Thyroid gland (tissue), 4 donors: ENCODE measurements at regions not wholly inside any gene's neighbourhood (a gene's known extent, or its start where the extent isn't known, plus 50 kb on each side); places are given as distances from the start of the nearest gene placed in this dataset.

Source experiments
- DNase-seq, 2 donors: peaks; one replicate each; pipeline ENCODE4 v3.0.0-alpha.2; 2019
- H3K27ac ChIP-seq, 3 donors: fragments of 200-600 bp; sonication (generic); 1 replicate in 2 of 3; 2 replicates in 1 of 3; pipeline ENCODE4 v1.5.1; 2016 to 2019; ENCODE audit warnings: mild to moderate bottlenecking in 1 of 3, moderate library complexity in 1 of 3
- H3K27me3 ChIP-seq: fragments of 200-600 bp; sonication (generic); one replicate; pipeline ENCODE4 v1.5.1; 2019
- H3K36me3 ChIP-seq, 2 donors: fragments of 200-600 bp; sonication (generic); one replicate each; pipeline ENCODE4 v1.5.1; 2016 to 2019
- H3K4me1 ChIP-seq, 2 donors: fragments of 200-600 bp; sonication (generic); one replicate each; pipeline ENCODE4 v1.5.1; 2017 to 2019
- H3K4me3 ChIP-seq, 3 donors: fragments of 200-600 bp; sonication (generic); replicated peaks in 1 of 3; 1 replicate in 2 of 3; 2 replicates in 1 of 3; pipeline ENCODE4 v1.5.1; 2016; ENCODE audit warnings: mild to moderate bottlenecking in 1 of 3
- H3K9me3 ChIP-seq: fragments of 200-600 bp; sonication (generic); one replicate; pipeline ENCODE4 v1.5.1; 2017
- CTCF ChIP-seq, 6 experiments: fragments of 200-600 bp in 3 of 6; fragments of 450-650 bp in 3 of 6; sonication (generic) in 3 of 6; IDR thresholded peaks; one replicate each; pipeline ENCODE4 v1.5.1; 2016 to 2019; ENCODE audit warnings: antibody characterized with exemption in 6 of 6, mild to moderate bottlenecking in 2 of 6, inconsistent platforms in 1 of 6, moderate library complexity in 1 of 6
- POLR2A ChIP-seq, 2 donors: fragments of 450-650 bp; IDR thresholded peaks; one replicate each; pipeline ENCODE4 v1.6.1; 2017; ENCODE audit warnings: antibody characterized with exemption in 2 of 2, mild to moderate bottlenecking in 2 of 2, moderate library complexity in 1 of 2
- WGBS, 2 donors: methylation state at CpG; one replicate each; pipeline ENCODE4 v1.1.5; 2017; 5-methylcytosine and 5-hydroxymethylcytosine counted together
- intact Hi-C: fragments of 100-400 bp; cut with DNase I; formaldehyde crosslinking; loops from one replicate; pipeline ENCODE4 v1.15.1; 2023

GRCh38 chr13:60922576-60923231, 492.9 kb downstream of the PCDH20 start:
- Histone ChIP-seq H3K4me3 (no peak overlapping the region), H3K9me3 (no peaks in the 10 kb centered on the region), H3K4me1 (no peaks in the 10 kb centered on the region), H3K27ac (no peak overlapping the region), H3K27me3 (no peaks in the 10 kb centered on the region), H3K36me3 (no peaks in the 10 kb centered on the region)
- no peak for DNase-seq
- intact Hi-C loops = no loop called here
- 42 to 65% methylated on average over 6 of the region's 6 CpGs for WGBS, 2 donors
- no peak for TF ChIP-seq POLR2A (IDR thresholded peaks at IDR 0.05)
- no peak for TF ChIP-seq CTCF (IDR thresholded peaks at IDR 0.05)

GRCh38 chr13:60893801-60894200, 496.8 kb downstream of the TDRD3 start:
- TF ChIP-seq CTCF (IDR thresholded peaks at IDR 0.05) (no peak), POLR2A (IDR thresholded peaks at IDR 0.05) (no peak)

GRCh38 chr13:60887711-60888110, 490.7 kb downstream of the TDRD3 start:
- H3K4me3 ChIP-seq = no peak overlapping the region
- H3K36me3 ChIP-seq = no peaks in the 10 kb centered on the region
- H3K27ac ChIP-seq = no peak overlapping the region
- H3K9me3 ChIP-seq = no peaks in the 10 kb centered on the region
- no peaks in the 10 kb centered on the region for H3K4me1 ChIP-seq
- intact Hi-C loops = no loop called here
- 81 to 93% methylated on average over 2 of the region's 2 CpGs for WGBS, 2 donors
- no peak for TF ChIP-seq CTCF (IDR thresholded peaks at IDR 0.05)
- TF ChIP-seq POLR2A (IDR thresholded peaks at IDR 0.05) = no peak
- DNase-seq = no peak
- H3K27me3 ChIP-seq = no peaks in the 10 kb centered on the region

More at GRCh38 chr13:60893801-60894200, 496.8 kb downstream of the TDRD3 start:
- H3K4me3 ChIP-seq = no peak overlapping the region
- H3K27me3 ChIP-seq = no peaks in the 10 kb centered on the region
- H3K4me1 ChIP-seq = no peaks in the 10 kb centered on the region
- no peak overlapping the region for H3K27ac ChIP-seq
- no peaks in the 10 kb centered on the region for H3K9me3 ChIP-seq
- WGBS, 2 donors = 48 to 65% methylated on average over 1 of the region's 1 CpG
- no peak for DNase-seq
- H3K36me3 ChIP-seq = no peaks in the 10 kb centered on the region
- intact Hi-C loops = no loop called here

GRCh38 chr13:60881507-60881906, 484.5 kb downstream of the TDRD3 start:
- TF ChIP-seq CTCF (IDR thresholded peaks at IDR 0.05) = no peak
- no peak for TF ChIP-seq POLR2A (IDR thresholded peaks at IDR 0.05)
- no peaks in the 10 kb centered on the region for H3K4me1 ChIP-seq
- no peak for DNase-seq
- H3K27me3 ChIP-seq = no peaks in the 10 kb centered on the region
- H3K27ac ChIP-seq = no peak overlapping the region
- H3K4me3 ChIP-seq = no peak overlapping the region
- intact Hi-C loops = no loop called here
- H3K36me3 ChIP-seq = no peaks in the 10 kb centered on the region
- 38 to 71% methylated on average over 1 of the region's 1 CpG for WGBS, 2 donors
- H3K9me3 ChIP-seq = no peaks in the 10 kb centered on the region

- H3K36me3 ChIP-seq = no peaks in the 10 kb centered on the region
- no peak overlapping the region for H3K4me3 ChIP-seq
- intact Hi-C loops = no loop called here
- H3K27me3 ChIP-seq = no peaks in the 10 kb centered on the region
- no peaks in the 10 kb centered on the region for H3K9me3 ChIP-seq
- 79% methylated on average over 2 of the region's 2 CpGs for WGBS, 2 donors
- H3K27ac ChIP-seq = no peak overlapping the region
- TF ChIP-seq CTCF (IDR thresholded peaks at IDR 0.05) (no peak), POLR2A (IDR thresholded peaks at IDR 0.05) (no peak)
- DNase-seq = no peak
- no peaks in the 10 kb centered on the region for H3K4me1 ChIP-seq
Observed at GRCh38 chr13:60873116-60873515, 476.1 kb downstream of the TDRD3 start.
